HEK293 (cell line): ENCODE measurements at regions not wholly inside any gene's neighbourhood (a gene's known extent, or its start where the extent isn't known, plus 50 kb on each side); places are given as distances from the start of the nearest gene placed in this dataset.

Source experiments
- SALL2 ChIP-seq: fragments of 450-650 bp; formaldehyde crosslinking; IDR thresholded peaks from 2 replicates; pipeline ENCODE4 v1.5.0; 2017; ENCODE audit warnings: missing biosample characterization, mild to moderate bottlenecking, missing genetic modification characterization, borderline replicate concordance
- SETDB1 ChIP-seq: IDR thresholded peaks from one replicate; pipeline ENCODE4 v1.6.1; 2017; ENCODE audit warnings: mild to moderate bottlenecking, low read length, moderate library complexity, mixed read lengths; ENCODE audit not compliant: insufficient read length
- ZBTB44 ChIP-seq: fragments of 450-650 bp; IDR thresholded peaks from 2 replicates; pipeline ENCODE4 v1.5.1; 2018; ENCODE audit warnings: missing biosample characterization, mild to moderate bottlenecking, missing genetic modification characterization
- ZFP41 ChIP-seq: fragments of 450-650 bp; formaldehyde crosslinking; IDR thresholded peaks from 2 replicates; pipeline ENCODE4 v1.5.1; 2016; ENCODE audit warnings: missing biosample characterization, missing genetic modification characterization, borderline replicate concordance
- ZNF138 ChIP-seq: fragments of 450-650 bp; formaldehyde crosslinking; IDR thresholded peaks from 2 replicates; pipeline ENCODE4 v1.5.1; 2016; ENCODE audit warnings: missing biosample characterization, missing genetic modification characterization, borderline replicate concordance
- ZNF423 ChIP-seq: fragments of 450-650 bp; formaldehyde crosslinking; IDR thresholded peaks from 2 replicates; pipeline ENCODE4 v1.5.1; 2016; ENCODE audit warnings: missing biosample characterization, missing genetic modification characterization
- ZNF521 ChIP-seq: fragments of 450-650 bp; formaldehyde crosslinking; IDR thresholded peaks from 2 replicates; pipeline ENCODE4 v1.5.1; 2017; ENCODE audit warnings: missing biosample characterization, mild to moderate bottlenecking, missing genetic modification characterization
- ZNF621 ChIP-seq: fragments of 450-650 bp; formaldehyde crosslinking; IDR thresholded peaks from 2 replicates; pipeline ENCODE4 v1.5.1; 2017; ENCODE audit warnings: missing biosample characterization, missing genetic modification characterization
- TF ChIP-seq, protein P1 (sequence below): fragments of 450-650 bp; formaldehyde crosslinking; IDR thresholded peaks from 2 replicates; pipeline ENCODE4 v1.5.1; 2016; ENCODE audit warnings: missing biosample characterization, missing genetic modification characterization

DNA sequence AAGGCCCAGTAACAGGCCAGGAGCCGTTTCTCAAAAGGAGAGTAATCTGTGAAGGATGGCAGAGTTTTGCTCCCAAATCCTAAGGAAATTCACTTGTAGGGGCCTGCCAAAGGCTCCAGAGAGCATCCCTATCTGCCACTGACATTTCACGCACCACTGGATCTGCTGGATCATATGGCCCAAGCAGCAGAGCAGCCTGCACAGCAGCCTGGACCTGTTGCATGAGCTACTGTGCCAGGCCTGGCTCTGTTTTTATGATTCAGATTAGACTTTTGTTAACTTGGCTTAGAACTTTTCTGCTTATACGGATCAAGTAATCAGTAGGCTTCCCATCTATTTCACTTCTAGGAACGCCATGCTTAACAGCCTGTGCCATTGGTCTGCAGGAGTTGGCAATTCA, 70.7 kb downstream of the CHRD start:
- TF ChIP-seq SALL2 (tag by site-specific recombination) (no peak), ZNF521 (no peak), ZNF423 (tag by site-specific recombination) (no peak), ZBTB44 (tag by site-specific recombination) (no peak), SETDB1 (no peak), ZNF138 (tag by site-specific recombination) (no peak), ZNF621 (tag by site-specific recombination) (no peak), ZFP41 (tag by site-specific recombination) (no peak)
- TF ChIP-seq, protein P1, sequence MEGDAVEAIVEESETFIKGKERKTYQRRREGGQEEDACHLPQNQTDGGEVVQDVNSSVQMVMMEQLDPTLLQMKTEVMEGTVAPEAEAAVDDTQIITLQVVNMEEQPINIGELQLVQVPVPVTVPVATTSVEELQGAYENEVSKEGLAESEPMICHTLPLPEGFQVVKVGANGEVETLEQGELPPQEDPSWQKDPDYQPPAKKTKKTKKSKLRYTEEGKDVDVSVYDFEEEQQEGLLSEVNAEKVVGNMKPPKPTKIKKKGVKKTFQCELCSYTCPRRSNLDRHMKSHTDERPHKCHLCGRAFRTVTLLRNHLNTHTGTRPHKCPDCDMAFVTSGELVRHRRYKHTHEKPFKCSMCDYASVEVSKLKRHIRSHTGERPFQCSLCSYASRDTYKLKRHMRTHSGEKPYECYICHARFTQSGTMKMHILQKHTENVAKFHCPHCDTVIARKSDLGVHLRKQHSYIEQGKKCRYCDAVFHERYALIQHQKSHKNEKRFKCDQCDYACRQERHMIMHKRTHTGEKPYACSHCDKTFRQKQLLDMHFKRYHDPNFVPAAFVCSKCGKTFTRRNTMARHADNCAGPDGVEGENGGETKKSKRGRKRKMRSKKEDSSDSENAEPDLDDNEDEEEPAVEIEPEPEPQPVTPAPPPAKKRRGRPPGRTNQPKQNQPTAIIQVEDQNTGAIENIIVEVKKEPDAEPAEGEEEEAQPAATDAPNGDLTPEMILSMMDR (tag by site-specific recombination), result no peak
